Mammary epithelial cell (primary cell): ENCODE measurements at regions not wholly inside any gene's neighbourhood (a gene's known extent, or its start where the extent isn't known, plus 50 kb on each side); places are given as distances from the start of the nearest gene placed in this dataset.

Experiments used
- CTCF ChIP-seq, 2 donors: IDR thresholded peaks in 1 of 2; conservative IDR thresholded peaks in 1 of 2; 2 replicates each; pipeline ENCODE4 v1.5.1; 2011 to 2012; ENCODE audit warnings: inconsistent platforms in 2 of 2, low read length in 2 of 2, mild to moderate bottlenecking in 2 of 2, control low read depth in 1 of 2, low read depth in 1 of 2; ENCODE audit not compliant: insufficient read depth in 1 of 2; ENCODE audit errors: extremely low read depth in 1 of 2
- EZH2 ChIP-seq: IDR thresholded peaks from 2 replicates; pipeline ENCODE4 v1.6.1; 2012; ENCODE audit warnings: low read length, inconsistent platforms, borderline replicate concordance

GRCh38 chr2:209276000-209276399 lies 147.8 kb upstream of the MAP2 start:
- TF ChIP-seq CTCF (conservative IDR thresholded peaks at IDR 0.05 in 1 of 2, IDR thresholded peaks at IDR 0.05 in 1 of 2; ENCODE audit: extremely low read depth in 1 of 2, insufficient read depth in 1 of 2, low read depth in 1 of 2, low read length in 2 of 2) = no peak
- TF ChIP-seq EZH2 = no peak
